GM18499 (cell line): ENCODE measurements at regions not wholly inside any gene's neighbourhood (a gene's known extent, or its start where the extent isn't known, plus 50 kb on each side); places are given as distances from the start of the nearest gene placed in this dataset.

Experiments used
- ATAC-seq: cut with Tn5 transposase; IDR thresholded peaks from one replicate; pipeline ENCODE4 v1.9.1; 2021; ENCODE audit warnings: moderate number of reproducible peaks; ENCODE audit not compliant: insufficient read depth, unreplicated experiment

DNA sequence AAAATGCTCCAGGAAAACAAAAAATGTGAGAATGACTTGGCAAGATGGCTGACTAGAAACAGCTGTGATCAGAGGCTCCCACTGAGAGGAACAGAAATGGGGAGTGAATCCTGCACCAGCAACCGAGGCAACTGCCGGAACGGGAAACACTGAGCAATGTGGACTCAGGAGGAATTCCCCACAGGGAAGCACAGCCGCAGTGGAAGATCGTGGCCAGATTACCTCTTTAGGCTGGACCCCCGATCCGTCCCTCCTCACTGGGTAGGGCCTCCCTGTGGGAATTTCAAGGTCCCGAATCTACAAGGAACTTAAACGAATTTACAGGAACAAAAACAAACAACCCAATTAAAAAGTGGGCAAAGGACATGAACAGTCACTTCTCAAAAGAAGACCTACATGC, 385.2 kb upstream of the MCTP2 start:
- no peak for ATAC-seq

DNA sequence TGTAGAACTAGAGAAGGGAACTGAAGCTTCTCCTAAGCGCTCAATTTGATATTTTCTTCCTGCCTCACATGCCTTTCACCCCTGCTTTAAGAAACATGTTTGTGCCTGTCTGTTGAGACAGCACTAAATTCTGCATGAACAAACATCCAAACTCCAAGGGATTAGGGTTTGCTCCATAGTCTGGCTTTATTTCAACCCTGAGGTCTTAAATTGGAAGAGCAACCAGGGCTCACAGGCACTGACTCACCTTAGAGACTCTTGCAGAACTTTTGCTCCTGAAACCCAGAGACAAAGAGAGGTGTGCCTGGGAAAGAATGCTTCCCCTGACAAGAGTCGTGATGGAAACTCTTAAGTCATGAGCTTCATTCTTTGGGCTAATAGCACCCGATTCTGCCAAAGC, 393.9 kb upstream of the MCTP2 start:
- no peak for ATAC-seq

DNA sequence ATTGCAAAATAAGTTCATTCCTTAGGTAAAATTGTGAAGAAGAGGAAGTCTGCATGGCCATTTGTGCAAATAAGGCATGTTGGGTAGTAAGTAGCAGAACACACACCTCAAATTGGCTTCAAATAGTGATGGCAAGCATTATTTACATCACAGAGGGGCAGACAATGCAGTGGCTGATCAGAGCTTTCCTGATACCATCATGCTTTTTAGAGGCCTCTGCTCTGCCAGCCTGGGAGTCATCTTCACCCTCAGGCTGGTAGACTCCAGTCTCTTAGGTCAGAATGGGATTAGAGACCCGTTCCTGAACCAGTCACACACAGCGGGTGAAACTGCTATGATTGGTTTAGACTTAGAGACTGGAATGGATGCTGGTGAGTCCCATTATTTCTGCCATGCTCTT, 396.0 kb upstream of the MCTP2 start:
- ATAC-seq = no peak

DNA sequence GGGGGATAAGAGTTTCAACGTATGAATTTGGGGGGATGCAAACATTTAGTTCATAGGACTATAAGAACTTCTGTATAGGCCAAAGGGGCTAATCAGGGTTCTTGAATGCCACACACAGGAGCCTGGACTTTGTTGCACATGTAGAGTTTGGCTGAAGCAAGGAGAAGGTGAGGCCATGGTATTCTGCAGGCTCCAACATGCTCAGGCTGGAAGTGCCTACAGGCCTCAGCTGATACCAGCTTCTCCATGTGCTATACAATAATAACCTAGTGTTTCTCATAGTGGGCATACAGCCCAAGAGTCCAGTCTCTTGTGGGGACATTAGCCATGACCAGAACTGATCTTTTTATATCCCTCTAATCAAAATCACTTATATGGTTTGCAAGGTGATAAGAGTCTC, 399.7 kb upstream of the MCTP2 start:
- ATAC-seq = no peak

DNA sequence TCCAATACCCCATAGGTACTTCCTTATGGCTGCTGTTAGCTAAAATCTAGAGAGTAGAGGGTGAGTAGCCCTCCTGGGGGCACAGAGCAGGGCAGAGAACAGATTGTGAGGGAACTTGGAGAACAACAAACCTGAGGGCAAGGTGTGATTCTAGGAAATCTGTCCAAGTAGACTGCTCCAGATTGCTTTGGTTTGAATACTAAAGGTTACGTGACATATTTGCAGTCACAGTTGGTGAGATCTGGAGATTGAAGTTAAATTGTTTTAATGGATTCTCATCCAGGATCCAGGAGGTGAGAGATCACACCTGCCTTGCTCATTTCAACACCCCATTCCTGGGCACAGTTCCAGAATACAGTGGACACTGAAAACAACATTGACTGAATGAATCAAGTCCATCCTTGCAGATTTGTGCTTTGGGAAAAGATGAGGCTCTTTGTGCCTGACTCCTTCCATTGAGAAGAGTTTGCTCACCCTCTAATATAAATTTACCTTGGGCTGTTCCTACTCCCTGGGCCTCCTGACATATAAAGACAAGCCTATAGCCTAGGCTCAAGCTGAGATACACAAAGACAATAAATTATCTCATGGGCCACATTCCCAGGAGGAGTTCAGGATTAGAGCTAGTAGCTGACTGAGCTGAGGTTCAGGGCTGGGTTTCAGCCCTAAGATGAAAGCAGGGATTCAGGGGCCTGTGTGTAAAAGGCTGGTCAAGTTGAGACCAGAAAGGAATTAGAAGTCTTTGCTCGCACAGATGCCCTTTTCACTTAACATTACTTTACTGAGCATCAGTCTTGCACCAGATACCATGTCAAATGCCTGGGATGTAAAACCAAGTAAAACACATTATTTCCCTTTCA, 400.9 kb upstream of the MCTP2 start:
- no peak for ATAC-seq

DNA sequence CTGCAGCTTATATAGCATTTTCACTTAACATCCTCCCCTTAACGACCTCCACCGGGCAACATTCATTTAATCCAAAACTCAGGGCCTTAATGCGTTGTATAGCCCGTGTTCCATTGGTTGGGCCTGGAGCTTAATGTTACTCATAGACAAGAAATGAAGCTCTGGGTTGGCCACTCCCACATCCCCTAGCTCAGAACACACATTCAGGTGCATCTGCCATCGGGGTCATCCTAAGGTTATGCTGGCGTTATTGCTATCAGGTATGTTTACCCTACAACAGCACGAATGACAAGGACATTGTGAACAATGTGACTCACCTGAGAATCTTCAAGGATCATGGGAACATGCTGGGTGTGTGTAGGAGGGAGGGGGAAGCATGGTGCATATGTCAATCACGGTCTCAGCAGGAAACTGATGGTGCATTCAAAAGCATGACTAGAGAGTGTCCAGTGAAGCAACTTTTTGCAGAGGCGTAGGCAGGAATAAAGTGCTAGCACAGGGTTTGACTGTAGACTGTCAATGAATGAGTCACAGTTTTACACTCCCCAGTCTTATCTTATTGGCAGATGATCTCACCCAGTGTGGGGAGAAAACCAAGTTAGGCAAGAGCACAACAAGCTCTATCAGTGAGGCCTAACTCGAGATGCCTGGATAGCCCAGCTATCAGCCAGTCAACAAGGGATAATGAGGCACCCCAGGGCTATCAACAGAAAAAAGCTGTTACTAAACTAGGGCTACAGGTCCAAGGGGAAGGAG, 402.1 kb upstream of the MCTP2 start:
- ATAC-seq = no peak

DNA sequence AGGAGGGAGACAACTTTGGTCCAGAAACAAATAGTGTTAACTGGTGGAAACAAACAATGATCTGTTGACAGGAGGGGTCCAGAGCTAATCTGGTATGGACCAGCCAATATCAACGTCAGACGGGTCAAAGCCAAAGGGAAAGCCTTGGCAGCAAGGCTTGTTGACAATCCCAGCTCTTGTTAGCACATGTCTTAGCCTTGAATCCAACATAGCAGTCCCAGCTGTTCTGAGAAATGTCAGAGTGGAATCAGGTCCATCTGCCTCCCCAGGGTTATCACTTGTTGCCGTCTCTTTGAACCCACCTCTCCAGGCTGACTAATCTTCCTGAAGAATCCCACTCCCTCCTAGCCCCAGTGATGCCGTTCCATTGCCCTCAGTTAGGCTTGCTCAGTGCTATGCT, 404.6 kb upstream of the MCTP2 start:
- ATAC-seq = no peak

DNA sequence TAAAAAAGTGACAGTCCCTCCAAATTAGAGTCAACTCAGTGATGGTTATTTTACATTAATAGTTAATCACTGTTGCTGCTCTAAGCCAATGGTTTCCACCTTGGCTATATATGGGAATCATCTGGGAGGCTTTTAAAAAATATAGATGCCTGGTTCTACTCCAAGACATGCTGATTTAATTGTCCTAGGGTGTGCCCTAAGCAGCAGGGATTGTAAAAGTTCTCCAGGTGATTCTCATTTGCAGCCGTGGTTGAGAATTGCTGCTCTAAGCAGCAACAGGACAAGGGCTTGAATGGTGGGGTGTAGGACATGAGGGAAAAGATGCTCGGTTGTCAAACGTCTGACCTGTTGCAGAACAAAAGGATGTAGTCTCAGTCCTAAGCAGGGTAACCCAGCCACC, 405.1 kb upstream of the MCTP2 start:
- ATAC-seq = no peak

DNA sequence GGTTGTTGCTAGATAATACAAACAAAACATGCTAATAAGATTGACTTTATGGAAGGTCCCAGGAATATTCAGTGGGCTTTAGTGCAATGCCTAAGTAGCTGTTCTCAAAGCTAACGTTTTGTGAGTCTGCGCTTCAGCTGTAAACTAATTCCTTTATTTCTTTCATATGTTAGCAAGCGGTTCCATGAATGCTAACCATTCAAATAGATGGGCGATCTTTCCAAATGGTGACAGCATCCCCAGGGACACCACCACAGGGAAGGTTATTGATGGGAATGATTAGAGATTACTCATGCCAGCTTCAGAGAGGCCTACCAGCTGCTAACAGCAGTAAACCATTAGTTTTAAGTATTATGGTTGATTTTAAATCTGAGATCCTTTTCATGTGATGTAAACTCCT, 405.7 kb upstream of the MCTP2 start:
- ATAC-seq = no peak

DNA sequence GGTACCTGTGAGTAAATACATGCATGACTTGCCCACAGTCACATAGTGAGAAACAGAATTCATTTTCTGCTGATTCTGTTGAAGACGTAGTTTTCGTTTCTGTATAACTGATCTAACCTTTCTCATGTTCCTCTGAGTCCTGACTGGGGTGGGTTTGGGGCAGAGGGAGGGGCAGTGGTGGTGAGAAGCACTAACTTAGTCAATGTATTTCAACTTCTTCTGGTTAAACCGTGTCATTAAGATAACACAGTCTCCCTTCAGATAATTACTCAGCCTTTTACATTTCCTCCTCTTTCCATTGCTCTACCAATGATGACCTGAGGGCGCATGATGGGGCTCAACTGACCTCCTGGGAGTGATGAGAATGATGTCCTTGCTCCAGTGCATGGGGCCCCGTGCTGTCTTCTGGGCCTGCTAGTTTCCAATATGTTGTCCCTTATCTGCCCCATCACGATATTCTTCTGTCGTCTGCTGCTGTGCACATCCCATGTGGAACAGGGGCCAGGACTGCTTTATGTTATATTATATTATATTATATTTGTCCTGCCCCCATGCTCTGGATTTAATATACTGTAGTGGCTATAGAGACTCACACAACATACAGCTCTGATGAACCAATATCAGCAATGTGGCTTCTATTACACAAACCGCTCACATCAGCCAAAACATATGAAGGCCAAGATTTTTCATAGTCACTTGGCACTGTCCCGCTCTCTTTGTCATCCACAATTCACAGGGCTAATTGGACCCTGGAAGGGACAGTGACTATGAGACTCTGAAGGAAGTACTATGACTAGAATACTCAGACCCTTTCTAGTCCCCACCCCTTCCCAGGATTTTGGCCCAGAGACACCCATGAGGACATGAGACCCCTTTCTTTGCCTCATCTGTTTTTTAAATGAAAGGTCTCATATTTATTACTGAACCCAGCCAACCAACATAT, 407.1 kb upstream of the MCTP2 start:
- no peak for ATAC-seq

DNA sequence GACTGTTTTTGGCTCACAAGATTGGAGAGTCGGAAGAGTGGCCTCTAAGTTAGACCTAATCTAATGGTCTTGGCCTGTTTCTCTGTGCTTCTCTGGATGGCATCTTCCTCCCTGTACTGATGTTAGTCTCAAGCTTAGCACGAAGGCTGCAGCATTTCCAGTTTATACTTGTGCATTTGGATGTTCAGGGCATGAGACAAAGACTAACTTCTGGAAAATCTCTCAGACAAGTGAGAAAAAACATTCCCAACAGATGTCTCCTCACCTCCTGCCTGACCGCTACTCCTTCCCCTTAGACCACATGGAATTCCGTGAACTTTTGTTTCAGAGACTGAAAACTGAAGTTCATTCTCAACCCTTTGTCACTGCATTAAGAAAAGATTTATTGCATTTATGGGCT, 410.8 kb upstream of the MCTP2 start:
- no peak for ATAC-seq

DNA sequence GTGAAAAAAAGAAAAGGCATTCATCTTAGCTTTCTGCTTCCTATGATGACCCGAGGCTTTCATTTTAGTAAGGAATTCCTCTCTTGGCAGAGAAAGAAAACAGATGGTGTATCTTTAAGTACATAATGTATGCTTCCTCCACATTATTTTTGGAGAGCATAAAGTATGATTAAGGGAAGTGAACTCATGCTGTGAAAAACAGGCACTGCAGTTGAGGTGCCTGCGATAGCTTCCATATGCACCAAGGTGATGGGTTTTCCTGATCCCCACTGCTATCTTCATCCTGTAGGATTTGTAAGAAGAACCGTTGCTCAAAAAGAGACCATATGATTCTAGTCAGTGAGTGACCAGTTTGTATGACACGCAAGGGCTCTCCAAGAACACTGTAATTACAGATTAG, 411.5 kb upstream of the MCTP2 start:
- no peak for ATAC-seq

DNA sequence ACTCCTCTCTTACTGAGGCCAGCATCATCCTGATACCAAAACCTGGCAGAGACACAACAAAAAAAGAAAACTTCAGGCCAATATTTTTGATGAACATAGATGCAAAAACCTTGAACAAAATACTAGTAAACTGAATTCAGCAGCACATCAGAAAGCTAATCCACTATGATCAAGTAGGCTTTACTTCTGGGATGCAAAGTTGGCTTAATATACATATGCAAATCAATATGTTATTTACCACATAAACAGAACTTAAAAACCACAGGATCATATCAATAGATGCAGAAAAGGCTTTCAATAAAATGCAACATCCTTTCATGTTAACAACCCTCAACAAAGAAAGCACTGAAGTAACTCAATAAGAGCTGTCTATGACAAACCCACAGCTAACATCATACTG, 414.5 kb upstream of the MCTP2 start:
- ATAC-seq = no peak

DNA sequence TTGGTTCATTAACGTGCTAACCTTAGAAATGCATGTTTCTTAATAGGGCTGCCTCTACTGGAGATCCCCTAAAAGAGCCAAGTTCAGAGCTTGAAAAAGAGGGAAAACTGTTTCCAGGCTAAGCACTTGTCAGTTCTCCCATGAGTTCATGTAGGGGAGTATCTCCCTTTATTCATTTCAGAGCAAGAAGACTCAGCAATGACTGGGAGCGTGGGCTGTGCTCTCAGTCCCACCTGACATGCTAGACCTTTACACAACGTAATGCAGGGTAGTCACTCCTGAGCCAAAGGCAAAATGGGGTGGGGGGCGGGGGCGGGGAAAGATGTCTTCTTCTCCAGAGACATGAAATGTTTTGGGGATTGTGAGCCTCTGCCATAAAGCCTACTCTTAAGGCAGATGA, 420.1 kb upstream of the MCTP2 start:
- ATAC-seq = no peak

DNA sequence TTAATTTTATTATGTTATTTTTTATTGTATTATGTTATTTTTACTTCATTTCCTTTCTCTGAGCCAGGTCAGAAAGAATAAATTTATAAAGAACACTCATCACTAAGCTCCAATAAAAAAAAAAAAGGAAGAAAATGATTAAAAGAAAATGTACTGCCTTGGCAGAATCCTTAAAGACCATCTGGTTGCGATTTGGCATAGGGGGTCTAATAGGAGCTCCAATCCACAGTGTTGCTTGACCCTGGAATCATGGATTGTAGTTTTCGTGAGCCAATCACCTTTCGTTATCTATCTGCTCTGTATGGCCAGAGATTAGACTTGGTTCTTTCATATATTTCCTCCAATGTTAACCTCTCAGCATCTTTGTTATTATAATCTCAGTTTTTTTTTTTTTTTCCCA, 421.8 kb upstream of the MCTP2 start:
- ATAC-seq = no peak

DNA sequence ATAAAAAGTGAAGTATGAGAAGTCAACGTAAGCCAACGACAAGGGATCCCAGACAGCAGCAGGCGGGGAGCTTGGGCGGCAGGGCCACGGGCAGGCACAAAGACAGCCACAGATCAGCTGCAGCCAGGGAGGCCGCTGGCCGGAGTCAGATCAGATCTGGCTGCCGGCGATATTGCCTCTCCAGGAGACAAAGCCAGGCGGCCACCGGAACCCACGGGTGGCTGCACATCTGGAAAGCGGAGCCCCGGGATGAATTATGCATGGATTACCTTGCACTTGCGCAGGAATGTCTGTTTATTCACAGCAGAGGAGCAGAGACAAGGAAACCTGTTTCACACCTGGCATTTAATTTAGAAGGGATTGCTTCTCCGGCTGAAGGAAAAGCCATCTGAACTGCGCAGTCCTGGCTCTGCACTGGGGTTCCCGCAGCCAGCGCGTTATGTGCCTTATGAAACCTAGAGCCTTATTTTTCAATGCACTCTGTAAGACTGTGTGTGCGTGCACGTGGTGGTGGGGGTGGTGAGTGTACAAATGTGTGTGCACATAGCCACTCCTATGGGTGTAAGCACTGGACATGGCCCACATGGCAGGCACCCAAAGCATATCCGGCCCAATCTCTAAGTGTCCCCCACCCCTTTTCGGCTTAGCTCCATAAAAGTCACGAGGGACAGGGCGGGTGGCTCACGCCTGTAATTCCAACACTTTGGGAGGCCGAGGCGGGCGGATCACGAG, 427.8 kb upstream of the MCTP2 start:
- ATAC-seq = no peak

DNA sequence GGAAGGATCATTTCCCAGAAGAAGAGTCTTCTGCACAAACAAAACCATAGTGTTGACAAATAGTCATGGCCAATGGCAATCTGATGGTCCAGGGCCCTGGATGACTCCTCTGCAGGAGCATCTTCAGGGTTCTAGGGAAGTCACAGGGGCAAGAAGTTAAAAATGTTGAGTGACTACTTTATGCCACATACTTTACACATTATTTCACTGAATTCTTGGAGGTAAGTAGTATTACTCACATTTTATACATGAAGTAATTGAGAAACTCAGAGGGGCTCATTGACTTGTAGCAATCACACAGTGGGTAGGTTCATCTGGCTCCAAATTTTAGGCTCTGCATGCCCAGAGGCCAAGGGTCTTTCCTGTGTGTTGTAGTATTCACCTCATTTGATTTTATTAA, 430.2 kb upstream of the MCTP2 start:
- no peak for ATAC-seq

DNA sequence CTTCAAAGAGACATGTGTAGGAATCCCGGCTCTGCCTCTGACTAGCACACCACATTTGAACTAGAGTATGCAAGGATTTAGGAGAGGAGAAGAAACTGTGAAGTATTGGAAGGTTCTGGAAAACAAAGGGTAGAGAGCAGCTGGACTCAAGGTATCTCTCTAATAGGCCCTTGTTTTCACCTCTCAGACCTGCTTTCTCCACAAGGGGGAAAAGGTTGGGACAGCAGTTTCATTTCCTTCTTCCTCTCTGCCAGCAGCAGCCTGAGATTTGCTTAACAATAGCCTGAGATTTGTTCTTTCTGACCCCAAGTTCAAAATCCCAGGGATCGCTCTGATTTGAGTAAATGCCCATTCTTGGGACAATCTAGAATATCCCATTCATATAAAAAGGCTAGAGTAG, 430.6 kb upstream of the MCTP2 start:
- no peak for ATAC-seq

DNA sequence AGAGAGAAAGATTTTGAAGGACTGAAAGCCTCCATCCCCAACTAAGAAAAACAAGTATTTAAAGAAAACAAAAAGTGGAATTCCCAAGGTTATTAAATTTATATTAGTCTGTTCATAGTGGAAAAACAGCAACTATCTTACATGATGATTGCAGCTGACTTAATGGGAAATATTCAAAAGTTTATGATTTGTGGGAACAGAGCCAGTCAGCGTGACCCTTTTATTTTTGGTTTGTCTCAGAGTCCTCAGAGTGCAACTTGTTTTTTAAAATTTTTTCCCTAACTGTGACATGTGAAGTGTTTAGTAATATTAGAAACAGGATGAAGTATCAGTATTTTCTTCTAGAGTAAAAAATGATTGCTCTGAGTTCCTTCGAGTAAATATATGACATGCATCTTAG, 441.9 kb upstream of the MCTP2 start:
- no peak for ATAC-seq

DNA sequence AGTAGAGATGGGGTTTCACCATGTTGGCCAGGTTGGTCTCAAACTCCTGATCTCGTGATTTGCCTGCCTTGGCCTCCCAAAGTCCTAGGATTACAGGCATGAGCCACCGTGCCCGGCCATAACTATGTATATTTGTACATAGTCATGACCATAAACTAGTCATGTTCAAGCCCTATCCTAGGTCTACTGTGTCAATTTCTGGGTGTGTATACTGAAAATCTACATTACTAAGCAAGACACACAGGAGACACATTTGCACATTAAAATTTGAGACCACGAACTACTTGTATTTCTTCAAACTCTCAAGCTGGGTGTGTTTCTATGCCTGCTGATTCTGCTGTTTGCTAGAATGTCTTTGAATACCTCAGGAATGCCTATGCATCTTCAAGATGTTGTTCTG, 451.3 kb upstream of the MCTP2 start:
- ATAC-seq = no peak
